HEK293 (cell line): ENCODE measurements at regions not wholly inside any gene's neighbourhood (a gene's known extent, or its start where the extent isn't known, plus 50 kb on each side); places are given as distances from the start of the nearest gene placed in this dataset.

Experiments used
- CTCF ChIA-PET: fragments of 350-600 bp; formaldehyde crosslinking; extraction: SDS; loops from one replicate; lab custom pipeline; 2021; ENCODE audit warnings: antibody characterized with exemption; lab: Yijun Ruan, JAX
- POLR2A ChIA-PET: fragments of 300-600 bp; formaldehyde crosslinking; extraction: SDS; loops from one replicate; lab custom pipeline; 2020; ENCODE audit warnings: antibody characterized with exemption, inconsistent platforms; lab: Yijun Ruan, JAX
- H3K27ac ChIP-seq: fragments of 200-500 bp; sonication (Bioruptor generic); 2 replicates; pipeline ENCODE4 v1.5.1; 2014; ENCODE audit warnings: low read depth, low read length, control low read depth, inconsistent platforms; ENCODE audit errors: extremely low read depth
- H3K36me3 ChIP-seq, 2 experiments: fragments of 200-500 bp in 1 of 2; sonication (Bioruptor generic) in 1 of 2; 1 replicate in 1 of 2; 2 replicates in 1 of 2; pipeline ENCODE4 v1.5.1; 2014 to 2017; ENCODE audit warnings: inconsistent platforms in 2 of 2, low read length in 2 of 2; ENCODE audit not compliant: control insufficient read depth in 2 of 2, insufficient read depth in 1 of 2
- H3K4me1 ChIP-seq: fragments of 200-500 bp; sonication (Bioruptor generic); 2 replicates; pipeline ENCODE4 v1.5.1; 2014; ENCODE audit warnings: mild to moderate bottlenecking, low read length, inconsistent platforms; ENCODE audit not compliant: control insufficient read depth, insufficient read depth
- H3K4me3 ChIP-seq: 2 replicates; pipeline ENCODE4 v1.5.1; 2011; ENCODE audit warnings: low read depth, mild to moderate bottlenecking, control low read depth, low read length, moderate library complexity
- H3K9me3 ChIP-seq: fragments of 200-500 bp; sonication (Bioruptor generic); 2 replicates; pipeline ENCODE4 v1.5.1; 2014; ENCODE audit warnings: low read depth, low read length, inconsistent platforms; ENCODE audit not compliant: control insufficient read depth, insufficient read depth
- AEBP2 ChIP-seq: fragments of 450-650 bp; formaldehyde crosslinking; IDR thresholded peaks from 2 replicates; pipeline ENCODE4 v1.5.1; 2016; ENCODE audit warnings: missing biosample characterization, missing genetic modification characterization, borderline replicate concordance
- KLF10 ChIP-seq: fragments of 450-650 bp; IDR thresholded peaks from 2 replicates; pipeline ENCODE4 v1.5.1; 2018; ENCODE audit warnings: missing biosample characterization, mild to moderate bottlenecking, missing genetic modification characterization
- MZF1 ChIP-seq: fragments of 450-650 bp; formaldehyde crosslinking; IDR thresholded peaks from 2 replicates; pipeline ENCODE4 v1.5.1; 2017; ENCODE audit warnings: missing biosample characterization, missing genetic modification characterization, borderline replicate concordance
- PRDM1 ChIP-seq: fragments of 450-650 bp; formaldehyde crosslinking; IDR thresholded peaks from 2 replicates; pipeline ENCODE4; 2016; ENCODE audit warnings: missing biosample characterization, missing genetic modification characterization
- REST ChIP-seq: fragments of 450-650 bp; formaldehyde crosslinking; IDR thresholded peaks from 2 replicates; pipeline ENCODE4 v1.5.1; 2016; ENCODE audit warnings: missing biosample characterization, missing genetic modification characterization
- ZBTB1 ChIP-seq: fragments of 450-650 bp; formaldehyde crosslinking; IDR thresholded peaks from 2 replicates; pipeline ENCODE4 v1.5.1; 2016; ENCODE audit warnings: missing biosample characterization, missing genetic modification characterization
- ZBTB8A ChIP-seq: fragments of 450-650 bp; formaldehyde crosslinking; IDR thresholded peaks from 2 replicates; pipeline ENCODE4 v1.5.1; 2016; ENCODE audit warnings: missing biosample characterization, missing genetic modification characterization
- ZNF146 ChIP-seq: fragments of 450-650 bp; formaldehyde crosslinking; IDR thresholded peaks from 2 replicates; pipeline ENCODE4 v1.5.1; 2016; ENCODE audit warnings: missing biosample characterization, missing genetic modification characterization
- ZNF221 ChIP-seq: fragments of 450-650 bp; formaldehyde crosslinking; IDR thresholded peaks from 2 replicates; pipeline ENCODE4 v1.5.1; 2017; ENCODE audit warnings: missing biosample characterization, missing genetic modification characterization, borderline replicate concordance
- ZNF302 ChIP-seq: fragments of 450-650 bp; formaldehyde crosslinking; IDR thresholded peaks from 2 replicates; pipeline ENCODE4 v1.5.1; 2016; ENCODE audit warnings: missing biosample characterization, missing genetic modification characterization, low read depth
- ZNF341 ChIP-seq: fragments of 450-650 bp; formaldehyde crosslinking; IDR thresholded peaks from 2 replicates; pipeline ENCODE4; 2016; ENCODE audit warnings: low read depth, missing biosample characterization, missing genetic modification characterization
- ZNF549 ChIP-seq: fragments of 450-650 bp; IDR thresholded peaks from 2 replicates; pipeline ENCODE4 v1.5.1; 2018; ENCODE audit warnings: missing biosample characterization, missing genetic modification characterization, mild to moderate bottlenecking, inconsistent platforms, moderate library complexity
- ZNF623 ChIP-seq: fragments of 450-650 bp; formaldehyde crosslinking; IDR thresholded peaks from 2 replicates; pipeline ENCODE4 v1.5.1; 2016; ENCODE audit warnings: missing biosample characterization, missing genetic modification characterization
- ZNF639 ChIP-seq: fragments of 450-650 bp; formaldehyde crosslinking; IDR thresholded peaks from 2 replicates; pipeline ENCODE4 v1.5.1; 2016; ENCODE audit warnings: missing biosample characterization, missing genetic modification characterization
- ZNF768 ChIP-seq: fragments of 450-650 bp; formaldehyde crosslinking; IDR thresholded peaks from 2 replicates; pipeline ENCODE4 v1.5.1; 2018; ENCODE audit warnings: missing biosample characterization, mild to moderate bottlenecking, missing genetic modification characterization
- ZNF830 ChIP-seq: fragments of 450-650 bp; IDR thresholded peaks from 2 replicates; pipeline ENCODE4 v1.5.0; 2018; ENCODE audit warnings: missing biosample characterization, missing genetic modification characterization, low read depth, mild to moderate bottlenecking, moderate library complexity
- ZNF837 ChIP-seq: fragments of 450-650 bp; formaldehyde crosslinking; IDR thresholded peaks from 2 replicates; pipeline ENCODE4 v1.5.1; 2016; ENCODE audit warnings: missing biosample characterization, missing genetic modification characterization
- TF ChIP-seq, protein P1 (sequence below): sonication (generic); formaldehyde crosslinking; IDR thresholded peaks from 2 replicates; pipeline ENCODE4 v1.8.1; 2022; ENCODE audit warnings: mild to moderate bottlenecking, moderate library complexity, missing genetic modification reagents

GRCh38 chr16:85452364-85453193 is 160.5 kb upstream of the GSE1 start (continued):
- no peak for TF ChIP-seq ZNF837 (tag by site-specific recombination)

DNA sequence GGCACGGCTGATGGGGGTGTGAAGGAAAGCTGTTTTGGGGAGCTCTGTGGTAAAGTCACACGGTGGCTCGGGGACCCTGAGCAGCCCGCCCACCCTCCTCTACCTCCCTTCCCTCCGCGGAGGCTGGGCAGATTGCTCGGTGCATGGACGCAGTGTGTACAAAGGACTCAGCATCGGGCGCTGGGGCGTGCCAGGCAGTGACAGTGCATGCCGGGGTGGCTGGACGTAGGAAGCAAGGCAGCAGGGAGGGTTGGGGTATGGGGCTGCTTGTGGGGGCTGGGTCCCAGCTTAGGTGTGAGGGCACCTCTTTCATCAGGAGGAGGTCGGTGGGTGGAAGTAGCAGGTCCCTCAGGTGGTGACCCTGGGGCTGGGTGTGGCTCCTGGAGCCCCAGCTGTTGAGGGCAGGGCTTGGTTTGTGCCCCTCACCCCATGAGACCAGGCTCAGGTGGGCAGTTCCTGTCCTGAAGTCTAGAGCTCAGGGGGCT is 159.9 kb upstream of the GSE1 start:
- Histone ChIP-seq H3K36me3 (no peaks in the 10 kb centered on the region), H3K27ac (no peak overlapping the region), H3K4me1 (peaks cover 8% of the 10 kb centered on the region; the same call in 1 of the 2 replicates), H3K4me3 (no peak overlapping the region), H3K9me3 (no peaks in the 10 kb centered on the region)
- ChIA-PET CTCF (interaction anchor here (0.7 to 1.4 kb wide), 4 partner anchors 12 to 25 kb away, joined by 3 to 7 read pairs (median 4); no protein-coding TSS in a partner anchor), POLR2A (no interaction called here)
- TF ChIP-seq REST (tag by site-specific recombination): no peak

- POLR2A ChIA-PET: no interaction called here
- Histone ChIP-seq H3K4me1 (peaks cover 8% of the 10 kb centered on the region; the same call in 1 of the 2 replicates), H3K9me3 (no peaks in the 10 kb centered on the region), H3K27ac (no peak overlapping the region)
- no peak for TF ChIP-seq ZNF768 (tag by site-specific recombination)
- no peak for TF ChIP-seq ZNF146
- TF ChIP-seq ZNF830 (tag by site-specific recombination): no peak
- TF ChIP-seq ZNF623 (tag by site-specific recombination): no peak
- TF ChIP-seq PRDM1 (tag by site-specific recombination): no peak
- no peak for TF ChIP-seq ZNF341 (tag by site-specific recombination)
- TF ChIP-seq KLF10 (tag by site-specific recombination): no peak
- TF ChIP-seq ZBTB1 (tag by site-specific recombination): no peak
- no peak for TF ChIP-seq ZBTB8A (tag by site-specific recombination)
- no peak for TF ChIP-seq ZNF549
- TF ChIP-seq, protein P1, sequence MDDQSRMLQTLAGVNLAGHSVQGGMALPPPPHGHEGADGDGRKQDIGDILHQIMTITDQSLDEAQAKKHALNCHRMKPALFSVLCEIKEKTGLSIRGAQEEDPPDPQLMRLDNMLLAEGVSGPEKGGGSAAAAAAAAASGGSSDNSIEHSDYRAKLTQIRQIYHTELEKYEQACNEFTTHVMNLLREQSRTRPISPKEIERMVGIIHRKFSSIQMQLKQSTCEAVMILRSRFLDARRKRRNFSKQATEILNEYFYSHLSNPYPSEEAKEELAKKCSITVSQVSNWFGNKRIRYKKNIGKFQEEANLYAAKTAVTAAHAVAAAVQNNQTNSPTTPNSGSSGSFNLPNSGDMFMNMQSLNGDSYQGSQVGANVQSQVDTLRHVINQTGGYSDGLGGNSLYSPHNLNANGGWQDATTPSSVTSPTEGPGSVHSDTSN: no peak
- TF ChIP-seq MZF1 (tag by site-specific recombination): no peak
- TF ChIP-seq ZNF302 (tag by site-specific recombination): no peak
- no peak for TF ChIP-seq ZNF221 (tag by site-specific recombination)
- TF ChIP-seq AEBP2: no peak
- no peak for TF ChIP-seq ZNF639
- TF ChIP-seq, all 188 proteins: peak for 0
- Histone ChIP-seq H3K36me3 (no peaks in the 10 kb centered on the region), H3K4me3 (no peak overlapping the region)
- CTCF ChIA-PET: interaction anchor here (0.7 to 1.3 kb wide), 3 partner anchors 12 to 25 kb away, joined by 3 to 4 read pairs (median 3); no protein-coding TSS in a partner anchor
Measured at GRCh38 chr16:85453703-85454102, 159.4 kb upstream of the GSE1 start.
